ENCODE measurements at regions not wholly inside any gene's neighbourhood (a gene's known extent, or its start where the extent isn't known, plus 50 kb on each side); places are given as distances from the start of the nearest gene placed in this dataset.

GRCh38 chr2:516944-517343, 160.3 kb downstream of the TMEM18 start:
- H4K8ac ChIP-seq (ENCODE audit: low read depth, low read length) = no peak overlapping the region
- no peak overlapping the region for H3K4ac ChIP-seq (ENCODE audit: low read depth, low read length)
- H3K14ac ChIP-seq (ENCODE audit: low read length) = no peak overlapping the region
- H2BK5ac ChIP-seq (ENCODE audit: low read depth, low read length, poor library complexity) = no peak overlapping the region
- no peak overlapping the region for H2BK12ac ChIP-seq (ENCODE audit: low read length)
- H3K27ac ChIP-seq (ENCODE audit: low read depth, low read length) = no peak overlapping the region
- H4K12ac ChIP-seq (ENCODE audit: low read depth, low read length) = no peak overlapping the region
- DNase-seq = no peak
- no peak overlapping the region for H3K9ac ChIP-seq (ENCODE audit: low read length)
- no peaks in the 10 kb centered on the region for H3K36me3 ChIP-seq (ENCODE audit: control insufficient read depth in 1 of 2, insufficient read depth in 2 of 2, low read length in 2 of 2)
- no peaks in the 10 kb centered on the region for H3K9me3 ChIP-seq (ENCODE audit: insufficient read depth, low read depth, low read length)
- H3K4me1 ChIP-seq (ENCODE audit: control insufficient read depth in 1 of 2, insufficient read depth in 2 of 2, low read length in 2 of 2) = no peaks in the 10 kb centered on the region
- H4K91ac ChIP-seq (ENCODE audit: low read depth, low read length) = no peak overlapping the region
- no peak overlapping the region for H3K18ac ChIP-seq (ENCODE audit: low read length)
- H3K79me2 ChIP-seq (ENCODE audit: control insufficient read depth, insufficient read depth, low read length, poor library complexity) = no peaks in the 10 kb centered on the region
- WGBS (ENCODE audit: extremely low coverage, insufficient coverage, insufficient read length) = no CpG with 5 or more reads among the region's 5 CpGs
- no peak overlapping the region for H2AFZ ChIP-seq (ENCODE audit: insufficient read depth, low read length, poor library complexity)
- H3K23ac ChIP-seq (ENCODE audit: low read length) = no peak overlapping the region
- H3K27me3 ChIP-seq (ENCODE audit: insufficient read depth, low read length) = no peaks in the 10 kb centered on the region
- H2BK120ac ChIP-seq (ENCODE audit: insufficient read depth, low read length, poor library complexity) = no peak overlapping the region
- no peak overlapping the region for H2AK5ac ChIP-seq (ENCODE audit: low read length)
- H3K4me2 ChIP-seq (ENCODE audit: low read length) = no peak overlapping the region
- H3K4me3 ChIP-seq (ENCODE audit: low read depth, low read length) = no peak overlapping the region
- H3K79me1 ChIP-seq (ENCODE audit: low read length) = no peaks in the 10 kb centered on the region

GRCh38 chr2:516131-516530, 161.1 kb downstream of the TMEM18 start:
- no peak overlapping the region for H3K9ac ChIP-seq (ENCODE audit: low read length)
- H2AFZ ChIP-seq (ENCODE audit: insufficient read depth, low read length, poor library complexity) = no peak overlapping the region
- H3K4me1 ChIP-seq (ENCODE audit: control insufficient read depth in 1 of 2, insufficient read depth in 2 of 2, low read length in 2 of 2) = no peaks in the 10 kb centered on the region
- no peak for DNase-seq
- H4K8ac ChIP-seq (ENCODE audit: low read depth, low read length) = no peak overlapping the region
- H3K4ac ChIP-seq (ENCODE audit: low read depth, low read length) = no peak overlapping the region
- no peak overlapping the region for H2BK5ac ChIP-seq (ENCODE audit: low read depth, low read length, poor library complexity)
- H3K23ac ChIP-seq (ENCODE audit: low read length) = no peak overlapping the region
- H3K27ac ChIP-seq (ENCODE audit: low read depth, low read length) = no peak overlapping the region
- H3K9me3 ChIP-seq (ENCODE audit: insufficient read depth, low read depth, low read length) = no peaks in the 10 kb centered on the region
- no peak overlapping the region for H3K4me3 ChIP-seq (ENCODE audit: low read depth, low read length)
- no peak overlapping the region for H4K91ac ChIP-seq (ENCODE audit: low read depth, low read length)
- no peak overlapping the region for H2BK12ac ChIP-seq (ENCODE audit: low read length)
- no peak overlapping the region for H2AK5ac ChIP-seq (ENCODE audit: low read length)
- no peaks in the 10 kb centered on the region for H3K79me2 ChIP-seq (ENCODE audit: control insufficient read depth, insufficient read depth, low read length, poor library complexity)
- WGBS (ENCODE audit: extremely low coverage, insufficient coverage, insufficient read length) = no CpG with 5 or more reads among the region's 7 CpGs
- H3K18ac ChIP-seq (ENCODE audit: low read length) = no peak overlapping the region
- no peak overlapping the region for H2BK120ac ChIP-seq (ENCODE audit: insufficient read depth, low read length, poor library complexity)
- no peak overlapping the region for H3K14ac ChIP-seq (ENCODE audit: low read length)
- no peaks in the 10 kb centered on the region for H3K27me3 ChIP-seq (ENCODE audit: insufficient read depth, low read length)
- H3K79me1 ChIP-seq (ENCODE audit: low read length) = no peaks in the 10 kb centered on the region
- H3K4me2 ChIP-seq (ENCODE audit: low read length) = no peak overlapping the region
- no peak overlapping the region for H4K12ac ChIP-seq (ENCODE audit: low read depth, low read length)
- no peaks in the 10 kb centered on the region for H3K36me3 ChIP-seq (ENCODE audit: control insufficient read depth in 1 of 2, insufficient read depth in 2 of 2, low read length in 2 of 2)

- Histone ChIP-seq H2BK5ac (ENCODE audit: low read depth, low read length, poor library complexity) (no peak overlapping the region), H3K79me1 (ENCODE audit: low read length) (no peaks in the 10 kb centered on the region), H3K9me3 (ENCODE audit: insufficient read depth, low read depth, low read length) (peaks cover under 1% of the 10 kb centered on the region), H3K23ac (ENCODE audit: low read length) (no peak overlapping the region), H3K18ac (ENCODE audit: low read length) (no peak overlapping the region), H2BK12ac (ENCODE audit: low read length) (no peak overlapping the region), H3K4me3 (ENCODE audit: low read depth, low read length) (no peak overlapping the region), H2AFZ (ENCODE audit: insufficient read depth, low read length, poor library complexity) (no peak overlapping the region), H2BK120ac (ENCODE audit: insufficient read depth, low read length, poor library complexity) (no peak overlapping the region), H3K14ac (ENCODE audit: low read length) (no peak overlapping the region), H3K9ac (ENCODE audit: low read length) (no peak overlapping the region), H3K4me2 (ENCODE audit: low read length) (no peak overlapping the region), H4K8ac (ENCODE audit: low read depth, low read length) (no peak overlapping the region), H4K12ac (ENCODE audit: low read depth, low read length) (no peak overlapping the region), H3K27ac (ENCODE audit: low read depth, low read length) (no peak overlapping the region), H3K27me3 (ENCODE audit: insufficient read depth, low read length) (no peaks in the 10 kb centered on the region), H4K91ac (ENCODE audit: low read depth, low read length) (no peak overlapping the region), H3K79me2 (ENCODE audit: control insufficient read depth, insufficient read depth, low read length, poor library complexity) (no peaks in the 10 kb centered on the region), H2AK5ac (ENCODE audit: low read length) (no peak overlapping the region), H3K4me1 (ENCODE audit: control insufficient read depth in 1 of 2, insufficient read depth in 2 of 2, low read length in 2 of 2) (no peaks in the 10 kb centered on the region), H3K4ac (ENCODE audit: low read depth, low read length) (no peak overlapping the region), H3K36me3 (ENCODE audit: control insufficient read depth in 1 of 2, insufficient read depth in 2 of 2, low read length in 2 of 2) (no peaks in the 10 kb centered on the region)
- no peak for DNase-seq
- WGBS (ENCODE audit: extremely low coverage, insufficient coverage, insufficient read length) = no CpG with 5 or more reads among the region's 3 CpGs
Observed at GRCh38 chr2:515441-516127, 161.6 kb downstream of the TMEM18 start.

- no peaks in the 10 kb centered on the region for H3K79me1 ChIP-seq (ENCODE audit: low read length)
- peaks cover 7% of the 10 kb centered on the region for H3K9me3 ChIP-seq (ENCODE audit: insufficient read depth, low read depth, low read length)
- no peak overlapping the region for H3K4ac ChIP-seq (ENCODE audit: low read depth, low read length)
- H2AK5ac ChIP-seq (ENCODE audit: low read length) = no peak overlapping the region
- no peaks in the 10 kb centered on the region for H3K27me3 ChIP-seq (ENCODE audit: insufficient read depth, low read length)
- no peak overlapping the region for H2BK12ac ChIP-seq (ENCODE audit: low read length)
- no peak overlapping the region for H2BK5ac ChIP-seq (ENCODE audit: low read depth, low read length, poor library complexity)
- H3K9ac ChIP-seq (ENCODE audit: low read length) = no peak overlapping the region
- no peak overlapping the region for H4K91ac ChIP-seq (ENCODE audit: low read depth, low read length)
- no peak overlapping the region for H3K4me3 ChIP-seq (ENCODE audit: low read depth, low read length)
- H2AFZ ChIP-seq (ENCODE audit: insufficient read depth, low read length, poor library complexity) = no peak overlapping the region
- no peak overlapping the region for H4K8ac ChIP-seq (ENCODE audit: low read depth, low read length)
- H4K12ac ChIP-seq (ENCODE audit: low read depth, low read length) = no peak overlapping the region
- DNase-seq = no peak
- H2BK120ac ChIP-seq (ENCODE audit: insufficient read depth, low read length, poor library complexity) = no peak overlapping the region
- H3K79me2 ChIP-seq (ENCODE audit: control insufficient read depth, insufficient read depth, low read length, poor library complexity) = no peaks in the 10 kb centered on the region
- H3K14ac ChIP-seq (ENCODE audit: low read length) = no peak overlapping the region
- no peaks in the 10 kb centered on the region for H3K4me1 ChIP-seq (ENCODE audit: control insufficient read depth in 1 of 2, insufficient read depth in 2 of 2, low read length in 2 of 2)
- H3K36me3 ChIP-seq (ENCODE audit: control insufficient read depth in 1 of 2, insufficient read depth in 2 of 2, low read length in 2 of 2) = no peaks in the 10 kb centered on the region
- whole genome bisulfite sequencing (ENCODE audit: extremely low coverage, insufficient coverage, insufficient read length) = no CpG with 5 or more reads among the region's 2 CpGs
- H3K18ac ChIP-seq (ENCODE audit: low read length) = no peak overlapping the region
- no peak overlapping the region for H3K4me2 ChIP-seq (ENCODE audit: low read length)
- no peak overlapping the region for H3K23ac ChIP-seq (ENCODE audit: low read length)
- H3K27ac ChIP-seq (ENCODE audit: low read depth, low read length) = no peak overlapping the region
Observed at GRCh38 chr2:513981-514706, 163.1 kb downstream of the TMEM18 start.
